HepG2 (cell line): ENCODE measurements at regions not wholly inside any gene's neighbourhood (a gene's known extent, or its start where the extent isn't known, plus 50 kb on each side); places are given as distances from the start of the nearest gene placed in this dataset.

Source experiments
- CTCF ChIP-seq: sonication (generic); formaldehyde crosslinking; IDR thresholded peaks from 2 replicates; pipeline ENCODE4 v1.5.0; 2020; ENCODE audit warnings: mild to moderate bottlenecking, missing genetic modification reagents, moderate library complexity
- PAWR ChIP-seq: sonication (generic); formaldehyde crosslinking; IDR thresholded peaks from 2 replicates; pipeline ENCODE4 v1.4.0; 2020; ENCODE audit warnings: missing genetic modification reagents, mild to moderate bottlenecking, borderline replicate concordance
- RAD21 ChIP-seq: fragments of 450-650 bp; formaldehyde crosslinking; IDR thresholded peaks from 2 replicates; pipeline ENCODE4 v1.5.0; 2020; ENCODE audit warnings: mild to moderate bottlenecking
- ZNF354B ChIP-seq: sonication (generic); formaldehyde crosslinking; IDR thresholded peaks from 2 replicates; pipeline ENCODE4 v1.8.0; 2022; ENCODE audit warnings: mild to moderate bottlenecking, missing genetic modification reagents

- no peak for TF ChIP-seq ZNF354B (CRISPR knock-in tag)
- TF ChIP-seq CTCF (CRISPR knock-in tag): no peak
- no peak for TF ChIP-seq RAD21
- no peak for TF ChIP-seq PAWR (CRISPR knock-in tag)
Measured at GRCh38 chr5:96151891-96152290, 190.2 kb upstream of the ELL2 start.
